GM18520 (cell line): ENCODE measurements at regions not wholly inside any gene's neighbourhood (a gene's known extent, or its start where the extent isn't known, plus 50 kb on each side); places are given as distances from the start of the nearest gene placed in this dataset.

Source experiments
- ATAC-seq: cut with Tn5 transposase; IDR thresholded peaks from one replicate; pipeline ENCODE4 v1.9.1; 2021; ENCODE audit not compliant: unreplicated experiment

GRCh38 chr5:34526682-34527305, 129.3 kb upstream of the RAI14 start:
- no peak for ATAC-seq

- ATAC-seq, result no peak
These were observed 126.4 kb upstream of the RAI14 start for GRCh38 chr5:34529581-34530331.

DNA sequence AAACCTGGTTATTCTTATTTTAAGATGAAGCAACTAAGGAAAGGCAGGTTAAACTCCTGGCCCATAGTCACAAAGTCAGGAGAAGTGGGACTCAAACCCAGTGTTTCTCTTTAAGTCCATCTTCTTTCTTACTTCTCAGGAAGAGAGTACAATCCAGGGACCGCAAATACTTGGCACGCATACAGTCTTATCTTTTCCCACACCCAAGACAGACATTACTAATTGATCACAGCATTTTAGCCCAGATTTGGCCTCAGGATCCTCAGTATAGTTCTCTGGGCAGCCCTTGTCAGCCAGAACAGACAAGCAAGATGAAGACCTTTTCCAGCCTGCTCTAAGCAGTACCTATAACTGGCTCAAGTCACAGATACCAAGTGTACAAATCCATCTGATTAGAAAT, 125.5 kb upstream of the RAI14 start:
- ATAC-seq, result no peak

GRCh38 chr5:34531751-34532360, 124.3 kb upstream of the RAI14 start:
- ATAC-seq, result no peak

DNA sequence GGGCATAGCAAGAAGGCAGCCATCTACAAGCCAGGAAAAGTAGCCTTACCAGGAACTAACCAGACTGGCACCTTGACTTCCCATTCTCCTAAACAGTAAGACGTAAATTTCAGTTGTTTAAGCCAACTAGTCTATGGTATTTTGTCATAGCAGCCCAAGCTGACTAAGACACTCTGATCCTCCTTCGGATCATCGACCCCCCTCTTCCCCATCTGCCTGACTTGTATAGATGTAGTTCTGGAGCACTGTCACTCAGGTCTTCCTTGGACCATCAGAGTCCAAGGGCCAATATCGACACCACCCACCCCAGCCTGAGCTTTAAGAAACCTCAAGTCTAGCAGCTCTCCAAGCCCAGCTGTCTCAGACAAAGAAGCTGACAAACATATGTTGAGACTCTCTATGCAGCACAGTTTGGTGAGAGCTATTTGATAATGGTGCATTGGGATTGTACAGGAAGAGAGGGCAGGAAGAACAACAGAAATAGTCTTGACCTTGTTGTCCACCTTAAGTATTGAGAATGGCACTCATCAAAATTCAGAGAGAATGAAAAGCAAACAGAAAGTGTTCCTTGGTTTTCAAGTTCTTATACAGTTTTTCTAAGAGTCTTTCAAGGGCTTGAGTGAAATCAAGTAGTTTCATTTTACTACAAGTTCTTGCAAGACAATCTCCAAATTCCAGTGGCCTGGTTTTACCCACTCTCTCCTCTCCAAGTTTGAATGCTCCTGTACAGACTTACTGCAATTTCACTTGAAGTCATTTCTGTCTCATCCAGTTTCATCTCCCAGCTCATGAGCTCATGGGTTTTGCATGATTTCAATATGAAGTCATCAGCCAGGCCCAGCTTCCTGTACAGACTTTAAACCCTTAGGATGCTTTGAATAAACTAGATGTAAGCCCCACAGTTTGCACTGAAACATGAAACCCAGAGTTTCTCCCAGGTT, 122.3 kb upstream of the RAI14 start:
- ATAC-seq, result peak; percentile 77

DNA sequence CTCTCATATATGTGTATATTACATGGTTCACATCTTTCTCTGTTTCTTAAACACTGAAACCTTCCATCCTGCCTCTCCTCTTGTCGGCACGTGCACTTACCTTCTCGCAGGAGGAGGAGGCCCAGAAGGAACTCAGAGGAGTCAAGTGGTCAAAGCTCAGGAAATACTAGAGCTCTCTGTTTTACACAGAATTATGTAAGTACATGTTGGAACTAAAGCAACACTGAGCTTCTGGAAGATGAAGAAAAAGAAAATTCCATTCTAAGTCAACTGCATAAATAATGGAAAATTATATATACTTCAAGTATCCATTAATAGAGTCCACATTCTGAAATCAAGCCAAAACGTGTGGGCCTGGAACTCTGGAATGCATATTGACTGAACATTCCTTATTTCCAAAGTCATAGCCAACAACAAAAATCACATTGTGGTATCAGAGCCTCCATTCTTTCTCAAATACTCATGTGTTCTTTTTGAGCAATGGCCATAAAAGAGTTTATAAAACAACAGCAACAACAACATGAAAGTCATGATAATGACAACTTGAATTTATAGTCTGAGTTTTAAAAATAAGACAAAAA, 121.5 kb upstream of the RAI14 start:
- no peak for ATAC-seq

- ATAC-seq, result no peak
These were observed 120.7 kb upstream of the RAI14 start for GRCh38 chr5:34535433-34535832.

GRCh38 chr5:34535944-34536623, 120.0 kb upstream of the RAI14 start:
- ATAC-seq, result no peak

DNA sequence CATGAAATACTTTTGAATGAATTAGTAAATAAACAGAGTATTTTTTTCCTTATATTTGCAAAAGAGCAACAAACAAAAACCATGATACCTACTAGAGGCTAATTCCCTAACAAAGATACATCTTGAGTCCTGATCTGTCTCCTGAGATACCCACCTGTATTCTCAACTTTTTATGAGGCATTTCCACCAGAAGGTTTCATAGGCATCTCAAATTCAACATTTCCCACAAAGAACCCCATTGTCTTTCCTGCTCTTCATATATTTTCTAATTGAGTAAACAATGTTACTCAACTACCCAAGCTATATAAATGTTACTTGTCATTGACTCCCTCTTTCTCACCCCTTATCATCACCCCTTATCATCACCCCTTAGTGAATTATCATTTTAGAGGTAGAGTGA, 119.4 kb upstream of the RAI14 start:
- ATAC-seq, result no peak

DNA sequence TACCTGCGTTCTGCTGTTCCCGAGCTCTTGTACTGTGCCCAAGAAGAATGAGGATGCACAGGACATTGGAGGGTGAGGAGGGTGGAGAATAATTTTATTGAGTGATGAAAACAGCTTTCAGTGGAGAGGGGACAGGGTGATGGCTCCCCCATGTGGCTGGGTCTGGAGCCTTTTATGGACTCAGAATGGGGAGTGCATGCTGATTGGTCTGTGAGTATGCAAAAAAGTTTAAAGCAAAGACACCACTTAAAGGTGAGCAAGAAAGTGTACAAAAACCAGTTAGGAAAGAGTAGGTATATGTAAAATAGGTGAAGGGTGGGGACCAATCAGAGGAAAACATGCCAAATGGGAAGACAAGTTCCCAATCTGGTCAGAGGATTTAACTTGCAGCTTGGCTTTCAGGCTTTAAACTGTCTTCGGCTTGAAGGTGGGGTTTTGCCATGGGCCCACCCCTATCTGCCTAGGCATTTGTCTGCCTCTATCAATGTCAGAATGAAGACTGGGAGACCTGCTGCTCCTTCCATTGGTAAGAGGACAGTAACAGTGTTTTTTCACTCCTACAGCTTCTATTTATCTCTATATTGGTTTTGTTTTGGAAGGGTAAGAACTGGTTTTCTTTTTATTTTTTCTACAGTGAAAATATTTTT, 118.0 kb upstream of the RAI14 start:
- no peak for ATAC-seq

GRCh38 chr5:34539183-34539582, 116.9 kb upstream of the RAI14 start:
- no peak for ATAC-seq

DNA sequence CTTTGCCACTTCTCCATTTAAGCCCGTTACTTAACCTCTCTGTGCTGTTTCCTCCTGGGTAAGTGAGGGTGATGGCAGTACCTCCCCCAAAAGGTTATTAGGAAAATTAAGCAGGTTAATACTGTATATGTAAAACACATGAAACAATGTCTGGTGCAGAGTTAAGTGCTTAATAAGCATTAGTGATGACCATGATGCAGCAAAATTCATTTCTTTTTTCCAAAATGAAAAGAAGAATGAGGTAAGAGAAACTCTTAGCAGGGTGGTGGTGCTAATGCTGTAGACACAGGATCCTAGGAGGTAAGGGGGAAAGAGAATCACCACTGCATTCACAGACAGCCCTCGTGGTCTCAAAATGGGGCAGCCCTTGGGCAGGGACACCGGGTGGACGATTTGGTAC, 115.1 kb upstream of the RAI14 start:
- no peak for ATAC-seq

DNA sequence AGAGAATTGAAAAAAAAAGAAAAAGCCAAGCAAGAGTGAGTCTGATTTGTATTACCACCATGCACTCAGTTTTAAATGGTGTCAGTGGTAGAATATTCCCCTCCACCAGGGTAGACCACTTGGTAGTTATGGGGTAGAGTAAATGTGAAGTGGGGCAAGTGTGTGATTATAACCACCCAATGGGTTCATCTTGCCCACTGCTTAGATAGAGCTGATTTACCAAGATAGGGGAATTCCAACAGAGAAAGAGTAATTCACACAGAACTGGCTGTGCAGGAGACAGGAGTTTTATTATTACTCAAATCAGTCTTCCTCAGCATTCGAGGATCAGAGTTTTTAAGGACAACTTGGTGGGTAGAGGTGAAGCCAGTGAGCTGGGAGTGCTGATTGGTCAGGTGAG, 113.3 kb upstream of the RAI14 start:
- ATAC-seq, result no peak

- ATAC-seq, result no peak
These were observed 112.4 kb upstream of the RAI14 start for GRCh38 chr5:34543687-34544086.

- ATAC-seq, result no peak
These were observed 111.7 kb upstream of the RAI14 start for GRCh38 chr5:34544403-34544802.

DNA sequence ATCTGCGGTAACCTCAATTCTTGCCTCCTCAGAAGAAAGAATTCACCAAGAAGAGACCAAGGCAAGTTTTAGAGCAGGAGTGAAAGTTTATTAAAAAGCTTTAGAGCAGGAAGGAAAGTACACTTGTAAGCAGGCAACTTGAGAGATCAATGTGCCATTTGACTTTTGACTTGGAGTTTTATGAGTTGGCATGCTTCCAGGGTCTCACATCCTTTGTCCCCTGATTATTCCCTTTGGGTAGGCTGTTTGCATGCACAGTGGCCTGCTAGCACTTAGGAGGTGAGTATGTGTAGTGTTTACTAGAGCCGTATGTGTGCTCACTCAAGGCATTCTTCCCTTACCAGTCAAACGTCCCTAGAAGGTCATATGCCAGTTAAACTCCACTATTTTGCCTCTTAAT, 111.0 kb upstream of the RAI14 start:
- ATAC-seq, result no peak

DNA sequence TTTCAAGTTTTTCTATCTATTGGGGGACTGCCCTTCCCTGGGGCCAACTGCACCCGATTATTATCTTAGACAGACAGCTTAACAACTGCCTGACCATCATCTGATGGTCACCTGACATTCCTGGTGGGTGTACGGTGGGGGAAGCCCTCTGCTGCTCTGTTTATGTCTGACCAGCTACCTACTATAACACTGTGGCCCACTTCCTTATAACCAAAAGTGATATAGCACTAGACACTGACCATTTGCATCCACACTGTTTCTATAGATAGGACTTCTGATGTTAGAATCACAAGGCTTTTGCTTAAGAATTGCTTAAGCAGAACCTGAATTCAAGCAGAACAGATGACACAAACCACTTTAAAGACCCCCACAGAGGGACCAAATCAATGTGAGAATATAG, 110.5 kb upstream of the RAI14 start:
- no peak for ATAC-seq

DNA sequence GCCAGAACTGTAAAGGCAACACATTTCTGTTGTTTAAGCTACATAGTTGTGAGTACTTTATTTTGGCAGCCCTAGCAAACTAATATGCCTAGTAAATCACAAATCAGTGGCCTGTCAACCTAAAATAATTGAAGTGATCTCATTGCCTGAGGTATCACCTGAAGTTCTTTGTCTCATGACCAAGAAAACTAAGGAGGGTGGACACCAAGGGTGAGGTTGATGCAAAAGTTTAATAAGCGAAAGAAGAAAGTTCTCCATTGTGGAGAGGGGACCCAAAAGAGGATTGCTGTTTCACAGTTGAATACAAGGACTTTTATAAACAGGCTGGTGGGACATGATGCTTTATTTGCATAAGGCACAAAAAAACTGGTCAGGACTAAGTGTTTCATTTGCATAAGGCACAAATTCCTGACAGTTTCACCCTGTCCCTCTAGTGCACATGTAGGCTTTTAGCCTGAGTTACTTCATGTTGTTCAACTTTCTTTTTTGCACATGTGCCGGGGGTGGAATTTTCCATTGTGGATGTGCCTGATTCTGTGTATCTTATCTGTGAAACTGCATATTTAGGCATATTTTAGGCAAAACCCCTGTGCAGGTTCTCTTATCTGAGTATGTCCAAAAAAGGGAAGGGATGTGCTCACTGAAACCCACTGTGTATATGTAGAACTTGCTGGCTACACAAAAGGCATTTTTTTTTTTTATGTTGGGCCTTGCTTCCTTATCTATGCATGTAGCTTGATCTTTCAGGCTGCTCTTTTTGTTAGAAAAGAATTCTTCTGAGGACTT, 108.6 kb upstream of the RAI14 start:
- no peak for ATAC-seq

GRCh38 chr5:34548086-34548403, 108.1 kb upstream of the RAI14 start:
- ATAC-seq, result no peak
